HG02943 (cell line): ENCODE measurements at regions not wholly inside any gene's neighbourhood (a gene's known extent, or its start where the extent isn't known, plus 50 kb on each side); places are given as distances from the start of the nearest gene placed in this dataset.
"Not testable (repeated sequence)": the region's sequence is repeated elsewhere in the genome, so short reads cannot be mapped to it uniquely, and the experiment has no call there.

ENCODE experiments used
- ATAC-seq: cut with Tn5 transposase; IDR thresholded peaks from one replicate; pipeline ENCODE4 v1.9.1; 2021; ENCODE audit warnings: mild to moderate bottlenecking, low read depth, moderate library complexity; ENCODE audit not compliant: unreplicated experiment

DNA sequence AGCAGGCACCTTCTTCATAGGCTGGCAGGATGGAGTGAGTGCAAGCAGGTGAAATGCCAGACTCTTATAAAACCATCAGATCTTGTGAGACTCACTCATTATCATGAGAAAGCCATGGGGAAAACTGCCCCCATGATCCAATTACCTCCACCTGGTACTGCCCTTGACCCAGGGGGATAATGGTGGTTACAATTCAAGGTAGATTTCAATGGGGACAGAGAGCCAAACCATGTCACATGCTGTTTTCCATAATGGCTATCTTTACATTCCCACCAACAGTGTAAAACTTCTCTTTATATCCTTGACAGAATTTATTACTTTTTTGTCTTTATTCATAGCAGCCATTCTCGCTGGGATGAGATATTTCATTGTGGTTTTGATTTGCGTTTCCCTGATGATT, 663.0 kb upstream of the AGA start:
- ATAC-seq: no peak

- ATAC-seq: no peak
Observed at GRCh38 chr4:178136736-178137345, 694.6 kb upstream of the AGA start.

GRCh38 chr4:178137732-178138471, 695.7 kb upstream of the AGA start:
- no peak for ATAC-seq

DNA sequence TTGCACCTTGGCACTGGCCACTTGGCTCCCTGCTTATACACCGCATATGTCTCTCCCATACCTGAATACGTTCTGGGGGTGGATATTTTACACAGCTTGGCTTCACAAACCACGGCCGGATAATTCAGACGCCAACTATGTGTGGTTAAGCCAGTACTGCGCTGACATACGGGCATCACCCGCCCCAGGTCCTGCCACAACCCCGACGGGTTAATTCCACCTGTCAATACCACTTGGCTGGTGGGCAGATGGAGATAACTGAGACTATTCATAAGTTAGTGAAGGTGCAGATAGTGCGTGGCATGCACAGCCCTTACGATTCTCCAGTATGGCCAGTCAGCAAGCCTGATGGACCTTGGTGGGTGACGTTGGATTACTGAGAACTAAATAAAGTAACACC, 696.3 kb upstream of the AGA start:
- ATAC-seq: no peak

GRCh38 chr4:178140326-178140915, 698.2 kb upstream of the AGA start:
- no peak for ATAC-seq

GRCh38 chr4:178142724-178143123, 700.5 kb upstream of the AGA start:
- no peak for ATAC-seq

DNA sequence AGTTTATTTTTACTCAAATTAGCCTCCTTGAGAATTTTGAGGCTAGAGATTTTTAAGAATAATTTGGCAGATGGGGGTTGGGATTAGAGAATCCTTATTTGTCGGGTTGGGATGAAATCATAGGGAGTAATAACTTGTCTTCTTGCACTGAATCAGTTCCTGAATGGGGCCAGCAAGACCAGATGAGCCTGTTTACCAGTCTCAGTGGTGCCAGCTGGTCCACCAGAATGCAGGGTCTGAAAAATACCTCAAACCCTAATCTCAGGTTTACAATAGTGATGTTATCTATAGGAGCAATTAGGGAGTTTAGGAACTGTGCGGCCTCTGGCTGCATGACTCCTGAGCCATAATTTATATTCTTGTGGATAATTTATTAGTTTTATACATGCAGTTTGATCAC, 705.9 kb upstream of the AGA start:
- no peak for ATAC-seq

- ATAC-seq: no peak
Observed at GRCh38 chr4:178165251-178165950, 723.2 kb upstream of the AGA start.

DNA sequence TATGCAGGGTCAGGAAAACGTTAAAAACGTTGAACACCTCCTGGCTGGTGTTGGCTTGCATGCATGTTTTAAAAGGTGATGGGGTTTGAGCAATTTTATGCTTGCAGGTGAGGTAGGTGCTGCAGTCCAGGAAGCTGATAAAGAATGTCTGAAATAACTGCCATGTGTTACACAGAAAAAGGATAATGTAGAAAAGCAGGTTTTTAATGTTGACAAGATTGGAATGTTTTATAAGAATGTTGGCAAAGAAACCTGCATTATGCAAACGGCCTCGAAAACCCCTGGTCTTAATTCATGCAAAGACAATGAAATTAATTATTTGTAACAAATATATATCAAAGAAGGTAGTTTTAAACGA, 723.7 kb upstream of the AGA start:
- ATAC-seq: no peak

GRCh38 chr4:178173771-178174170, 731.5 kb upstream of the AGA start:
- no peak for ATAC-seq

DNA sequence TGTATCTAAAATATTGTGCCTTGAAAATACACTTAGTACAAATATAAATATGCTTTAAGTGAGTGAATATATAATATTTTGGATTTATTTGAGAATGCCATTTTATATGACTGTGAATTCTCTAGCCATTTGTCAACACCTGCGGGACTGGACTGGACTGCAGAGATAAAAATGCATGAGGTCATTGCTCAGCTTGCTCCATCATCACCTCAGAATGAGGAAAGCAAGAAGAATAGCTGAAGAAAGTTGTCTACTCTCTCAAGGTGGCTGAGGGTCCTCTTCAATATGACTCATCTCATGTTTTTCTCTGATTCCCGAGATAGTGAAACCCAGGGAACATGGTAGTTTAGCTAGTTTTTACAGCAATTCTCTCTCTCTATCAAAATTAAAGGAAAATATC, 732.5 kb upstream of the AGA start:
- no peak for ATAC-seq

DNA sequence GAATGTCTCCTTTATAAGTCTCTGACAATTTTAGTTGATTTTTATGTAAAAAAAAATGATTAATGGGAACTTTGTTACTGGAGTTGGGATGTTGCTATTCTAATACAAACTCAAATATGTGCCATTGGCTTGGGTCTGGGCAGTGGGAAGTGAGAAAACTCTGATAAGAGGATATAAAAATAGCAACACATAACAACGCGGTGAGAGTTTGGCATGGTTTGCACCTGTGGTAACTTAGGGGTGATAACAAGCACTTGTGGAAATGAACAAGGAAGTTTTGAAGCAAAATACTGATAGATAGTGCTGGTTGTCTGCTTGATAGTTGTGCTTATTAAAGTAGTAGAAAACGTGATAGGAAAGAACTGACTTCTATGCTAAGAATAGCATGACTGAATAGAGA, 743.3 kb upstream of the AGA start:
- no peak for ATAC-seq

DNA sequence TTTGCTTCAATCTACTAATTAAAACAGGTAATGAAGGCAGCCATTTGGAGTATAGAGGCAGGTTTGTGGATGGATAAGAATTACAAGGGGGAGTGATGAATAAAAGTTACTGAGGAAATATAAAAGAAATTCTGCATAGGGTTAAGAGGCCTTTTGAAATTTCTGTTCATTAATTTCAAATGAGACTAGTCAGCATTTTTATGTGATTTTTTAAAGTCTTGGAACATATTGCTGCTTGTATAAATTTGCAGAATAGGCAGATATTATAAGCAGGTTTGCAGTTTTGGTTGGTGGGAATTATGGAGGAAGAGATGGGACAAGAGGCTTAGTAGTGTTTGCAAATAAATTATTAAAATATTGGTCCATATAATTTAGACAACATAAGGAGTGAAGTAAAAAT, 750.4 kb upstream of the AGA start:
- no peak for ATAC-seq

DNA sequence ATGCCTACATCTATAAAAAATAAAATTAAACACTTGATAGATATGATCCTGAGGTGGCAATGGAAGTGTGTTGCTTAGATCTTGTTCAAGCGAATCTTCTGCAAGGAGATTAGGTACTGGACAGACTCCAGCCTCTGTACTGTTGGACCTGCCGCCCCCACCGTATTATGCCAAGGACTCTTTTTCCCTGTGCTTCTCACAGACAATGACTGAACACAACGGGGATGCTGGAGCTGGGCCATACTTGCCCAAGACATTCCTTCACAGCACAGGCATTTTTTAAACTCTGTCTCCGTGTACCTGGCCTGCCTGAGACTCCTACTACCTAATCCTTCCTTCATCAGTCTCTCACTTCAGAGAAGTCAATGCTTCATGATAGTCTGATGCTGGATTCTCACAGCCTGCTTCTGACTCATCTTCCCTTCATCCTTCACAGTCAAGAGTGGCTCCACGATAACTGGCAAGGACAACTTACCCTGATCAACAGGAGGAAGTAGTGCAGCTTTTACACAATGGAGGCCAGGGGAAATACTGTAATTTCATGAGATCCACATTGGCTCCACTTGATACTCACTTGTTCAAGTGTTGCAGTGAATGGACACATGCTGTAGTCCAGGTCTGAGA, 754.6 kb upstream of the AGA start:
- no peak for ATAC-seq

- ATAC-seq: no peak
Observed at GRCh38 chr4:178198691-178199090, 756.5 kb upstream of the AGA start.

DNA sequence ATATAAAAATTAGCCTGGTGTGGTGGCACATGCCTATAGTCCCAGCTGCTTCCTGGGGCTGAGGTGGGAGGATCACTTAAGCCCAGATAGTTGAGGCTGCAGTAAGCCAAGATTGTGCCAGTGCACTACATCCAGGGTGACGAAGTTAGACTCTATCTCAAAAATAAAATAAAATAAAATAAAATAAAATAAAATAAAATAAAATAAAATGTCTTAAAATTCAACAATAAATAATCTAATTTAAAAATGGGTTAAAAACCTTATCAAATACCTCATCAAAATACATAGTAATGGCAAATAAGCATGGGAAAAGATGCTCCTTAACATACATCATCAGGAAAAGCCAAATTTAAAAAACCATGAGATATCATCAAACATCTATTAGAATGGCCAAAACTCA, 760.2 kb upstream of the AGA start:
- no peak for ATAC-seq

GRCh38 chr4:178205826-178206225, 763.6 kb upstream of the AGA start:
- ATAC-seq: no peak

- no peak for ATAC-seq
Observed at GRCh38 chr4:178215309-178215708, 773.1 kb upstream of the AGA start.

DNA sequence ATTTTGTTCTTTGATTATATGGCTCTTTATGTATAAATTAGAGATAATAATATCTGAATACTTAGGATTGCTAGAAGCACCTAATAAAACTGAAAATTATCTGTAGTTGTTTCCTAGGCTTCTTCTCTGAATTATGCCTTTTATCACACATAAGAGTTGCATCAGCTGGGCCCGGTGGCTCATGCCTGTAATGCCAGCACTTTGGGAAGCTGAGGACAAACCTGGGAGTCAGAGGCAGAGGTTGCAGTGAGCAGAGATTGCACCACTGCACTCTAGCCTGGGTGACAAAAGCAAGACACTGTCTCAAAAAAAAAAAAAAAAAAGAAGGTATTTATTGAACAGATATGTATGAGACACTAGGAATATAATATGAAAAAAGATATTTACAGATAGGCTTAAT, 773.5 kb upstream of the AGA start:
- ATAC-seq: no peak

- ATAC-seq: not testable (repeated sequence)
Observed at GRCh38 chr4:178226421-178226820, 784.2 kb upstream of the AGA start.

GRCh38 chr4:178233906-178234305, 791.7 kb upstream of the AGA start:
- ATAC-seq: no peak
